ENCODE measurements at regions not wholly inside any gene's neighbourhood (a gene's known extent, or its start where the extent isn't known, plus 50 kb on each side); places are given as distances from the start of the nearest gene placed in this dataset.

GRCh38 chr3:168659015-168659414, 563.3 kb upstream of the GOLIM4 start:
- intact Hi-C loops (cut with micrococcal nuclease) = no loop called here
- no peak overlapping the region for H2BK20ac ChIP-seq (ENCODE audit: low read depth, low read length)
- ATAC-seq (ENCODE audit: low read depth) (no peak), DNase-seq (no peak)
- no peaks in the 10 kb centered on the region for H4K20me1 ChIP-seq (ENCODE audit: insufficient read depth, low read length)
- H3K27me3 ChIP-seq (ENCODE audit: control insufficient read depth, insufficient read depth, low read length) = no peaks in the 10 kb centered on the region
- H3K4ac ChIP-seq (ENCODE audit: low read depth, low read length) = no peak overlapping the region
- no peak overlapping the region for H2BK5ac ChIP-seq (ENCODE audit: low read depth, low read length, poor library complexity, severe bottlenecking)
- H3K23ac ChIP-seq (ENCODE audit: low read depth, low read length) = no peak overlapping the region
- H3K4me2 ChIP-seq (ENCODE audit: low read depth, low read length) = no peak overlapping the region
- no peak overlapping the region for H3K9ac ChIP-seq (ENCODE audit: low read depth, low read length)
- BruUV-seq (replicated peaks) = no TSS peak
- no peak overlapping the region for H3K4me3 ChIP-seq (ENCODE audit: insufficient read depth, low read depth, low read length)
- no peak overlapping the region for H3K27ac ChIP-seq (ENCODE audit: insufficient read depth, low read length)
- ChIA-PET CTCF (no interaction called here), POLR2A (ENCODE audit: unreplicated experiment) (no interaction called here)
- H3K56ac ChIP-seq (ENCODE audit: extremely low read depth, insufficient read depth, low read length) = no peak overlapping the region
- H2AK9ac ChIP-seq (replicated peaks; ENCODE audit: low read depth, low read length, poor library complexity) = no peak overlapping the region
- H2AFZ ChIP-seq (replicated peaks; ENCODE audit: low read length, poor library complexity) = no peak overlapping the region
- H3K79me1 ChIP-seq (ENCODE audit: low read depth in 1 of 2, low read length in 2 of 2) = no peaks in the 10 kb centered on the region
- TF ChIP-seq ELK1 (IDR thresholded peaks at IDR 0.05; ENCODE audit: borderline replicate concordance, low read depth, low read length) = no peak
- no peak for TF ChIP-seq CHD1 (IDR thresholded peaks at IDR 0.05; ENCODE audit: low read depth, low read length)
- TF ChIP-seq RAD21 (IDR thresholded peaks at IDR 0.05; ENCODE audit: low read length) = no peak
- no peak for TF ChIP-seq BHLHE40 (IDR thresholded peaks at IDR 0.05; ENCODE audit: low read depth, low read length)
- TF ChIP-seq MXI1 (IDR thresholded peaks at IDR 0.05; ENCODE audit: borderline replicate concordance, low read depth, low read length) = no peak
- TF ChIP-seq MAZ (IDR thresholded peaks at IDR 0.05; ENCODE audit: borderline replicate concordance, low read depth, low read length) = no peak
- TF ChIP-seq RCOR1 (IDR thresholded peaks at IDR 0.05; ENCODE audit: insufficient replicate concordance, low read length) = no peak
- TF ChIP-seq CEBPB (IDR thresholded peaks at IDR 0.05; ENCODE audit: low read depth, low read length) = no peak
- no peak for TF ChIP-seq POLR2A (IDR thresholded peaks at IDR 0.05; ENCODE audit: low read depth, low read length)
- no peak for TF ChIP-seq FOS (IDR thresholded peaks at IDR 0.05; ENCODE audit: low read depth, low read length)
- TF ChIP-seq CTCF (conservative IDR thresholded peaks at IDR 0.05; ENCODE audit: low read depth, low read length) = no peak
- TF ChIP-seq USF2 (IDR thresholded peaks at IDR 0.05; ENCODE audit: low read depth, low read length) = no peak
- no peak for TF ChIP-seq MAFK (IDR thresholded peaks at IDR 0.05; ENCODE audit: low read depth, low read length)
- TF ChIP-seq NFE2L2 (IDR thresholded peaks at IDR 0.05; ENCODE audit: low read depth, low read length) = no peak
- no peak for TF ChIP-seq SMC3 (IDR thresholded peaks at IDR 0.05; ENCODE audit: low read depth, low read length)
- no peak for TF ChIP-seq RFX5 (IDR thresholded peaks at IDR 0.05; ENCODE audit: low read depth, low read length)
- H4K8ac ChIP-seq (ENCODE audit: low read depth in 2 of 2, low read length in 2 of 2) = no peak overlapping the region
- no peaks in the 10 kb centered on the region for H3K9me1 ChIP-seq (ENCODE audit: insufficient read depth, low read length)
- no peak overlapping the region for H2BK15ac ChIP-seq (ENCODE audit: low read depth, low read length)
- no peak overlapping the region for H2BK120ac ChIP-seq (ENCODE audit: low read depth, low read length)
- no peak overlapping the region for H4K91ac ChIP-seq (ENCODE audit: insufficient read depth, low read depth, low read length)
- H3K14ac ChIP-seq (replicated peaks; ENCODE audit: low read depth, low read length) = no peak overlapping the region
- H2AK5ac ChIP-seq (ENCODE audit: low read depth, low read length) = no peak overlapping the region
- dilution Hi-C loops (cut with HindIII; ENCODE audit: low sequenced_read_pairs, unreplicated experiment) = no loop called here
- H4K5ac ChIP-seq (ENCODE audit: low read depth, low read length) = no peak overlapping the region
- no peaks in the 10 kb centered on the region for H3K36me3 ChIP-seq (ENCODE audit: control insufficient read depth, insufficient read depth, low read length)
- in situ Hi-C loops (cut with MboI; ENCODE audit: low sequenced_read_pairs) = no loop called here
- H3K18ac ChIP-seq (ENCODE audit: low read depth, low read length) = no peak overlapping the region
- no peaks in the 10 kb centered on the region for H3K4me1 ChIP-seq (ENCODE audit: control insufficient read depth, insufficient read depth, low read length)
- H3K9me3 ChIP-seq (ENCODE audit: control insufficient read depth, insufficient read depth, low read length) = no peaks in the 10 kb centered on the region
